GM23248 (cell line): ENCODE measurements at regions not wholly inside any gene's neighbourhood (a gene's known extent, or its start where the extent isn't known, plus 50 kb on each side); places are given as distances from the start of the nearest gene placed in this dataset.
A peak's percentile ranks its signal among the peaks of the same experiment; 100 is the strongest.

Experiments used
- DNase-seq: peaks from one replicate; pipeline ENCODE4 v3.0.0-alpha.2; 2015
- H2AFZ ChIP-seq: fragments of 200-600 bp; sonication (generic); 2 replicates; pipeline ENCODE4 v1.6.1; 2016; ENCODE audit warnings: antibody characterized with exemption
- H3F3A ChIP-seq: fragments of 200-600 bp; sonication (generic); 2 replicates; pipeline ENCODE4 v1.6.1; 2016; ENCODE audit warnings: mild to moderate bottlenecking, antibody characterized with exemption, mixed run types; ENCODE audit not compliant: insufficient read depth
- H3K27ac ChIP-seq: fragments of 200-600 bp; sonication (generic); 2 replicates; pipeline ENCODE4 v1.5.1; 2016; ENCODE audit warnings: mild to moderate bottlenecking
- H3K27me3 ChIP-seq: fragments of 200-600 bp; sonication (generic); replicated peaks from 2 replicates; pipeline ENCODE4 v1.6.1; 2016; ENCODE audit warnings: mild to moderate bottlenecking; ENCODE audit not compliant: insufficient read depth
- H3K36me3 ChIP-seq: fragments of 200-600 bp; sonication (generic); 2 replicates; pipeline ENCODE4 v1.6.1; 2016; ENCODE audit warnings: low read depth, mild to moderate bottlenecking
- H3K4me1 ChIP-seq: fragments of 200-600 bp; sonication (generic); 2 replicates; pipeline ENCODE4 v1.6.1; 2016; ENCODE audit warnings: mild to moderate bottlenecking; ENCODE audit not compliant: insufficient read depth
- H3K4me2 ChIP-seq: fragments of 200-600 bp; sonication (generic); one replicate; pipeline ENCODE4 v1.6.1; 2016; ENCODE audit warnings: mild to moderate bottlenecking; ENCODE audit not compliant: unreplicated experiment
- H3K4me3 ChIP-seq: fragments of 200-600 bp; sonication (generic); 2 replicates; pipeline ENCODE4 v1.5.1; 2016; ENCODE audit warnings: mild to moderate bottlenecking
- H3K79me2 ChIP-seq: fragments of 200-600 bp; sonication (generic); 2 replicates; pipeline ENCODE4 v1.6.1; 2016; ENCODE audit warnings: mild to moderate bottlenecking; ENCODE audit not compliant: insufficient read depth
- H3K9ac ChIP-seq: fragments of 200-600 bp; sonication (generic); 2 replicates; pipeline ENCODE4 v1.6.1; 2016; ENCODE audit warnings: mild to moderate bottlenecking
- H3K9me2 ChIP-seq: fragments of 200-600 bp; sonication (generic); 2 replicates; pipeline ENCODE4 v1.6.1; 2016; ENCODE audit warnings: mixed run types, mild to moderate bottlenecking, moderate library complexity; ENCODE audit not compliant: insufficient read depth
- H3K9me3 ChIP-seq: fragments of 200-600 bp; sonication (generic); one replicate; pipeline ENCODE4 v1.6.1; 2017; ENCODE audit warnings: low read depth
- H4K20me1 ChIP-seq: fragments of 200-600 bp; sonication (generic); 2 replicates; pipeline ENCODE4 v1.6.0; 2016; ENCODE audit not compliant: insufficient read depth
- EZH2 ChIP-seq: fragments of 200-600 bp; sonication (generic); IDR thresholded peaks from 2 replicates; pipeline ENCODE4 v1.6.1; 2018; ENCODE audit warnings: antibody characterized with exemption, mild to moderate bottlenecking; ENCODE audit not compliant: insufficient read depth, poor library complexity, severe bottlenecking
- EZH2phosphoT487 ChIP-seq: fragments of 200-600 bp; sonication (generic); IDR thresholded peaks from 2 replicates; pipeline ENCODE4 v1.6.1; 2018; ENCODE audit warnings: antibody characterized with exemption, moderate library complexity, mild to moderate bottlenecking, low read depth; ENCODE audit not compliant: insufficient read depth
- WGBS, 2 experiments: methylation state at CpG; one replicate each; pipeline ENCODE4 v1.1.6; 2015 to 2017; ENCODE audit warnings: low lambda C conversion rate in 2 of 2, low coverage in 1 of 2; ENCODE audit errors: missing lambda C conversion rate in 2 of 2; 5-methylcytosine and 5-hydroxymethylcytosine counted together
- in situ Hi-C: fragments of 300-500 bp; cut with MboI; formaldehyde crosslinking; loops from 2 replicates; pipeline ENCODE4 v1.15.0; 2020

DNA sequence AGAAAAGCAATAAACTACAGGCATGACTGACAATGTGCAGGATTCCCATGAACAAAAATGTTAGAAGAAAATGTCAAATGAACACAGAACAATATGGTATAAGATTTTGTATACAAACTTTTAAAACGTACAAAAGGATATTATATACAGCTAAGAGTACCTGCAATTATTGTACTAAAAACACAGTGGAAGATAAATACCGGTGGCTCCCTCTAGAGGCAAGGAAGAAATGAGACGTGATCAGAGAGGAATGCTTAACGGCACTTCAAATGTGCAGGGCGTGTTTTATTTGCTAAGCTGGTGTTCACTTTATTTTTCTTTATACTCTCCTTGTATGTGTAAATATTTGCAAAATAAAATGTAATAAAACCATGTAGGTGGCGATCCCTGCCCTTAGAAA, 191.8 kb upstream of the SAMSN1 start:
- Histone ChIP-seq H3F3A (no peaks in the 10 kb centered on the region), H3K36me3 (no peaks in the 10 kb centered on the region), H3K4me1 (no peaks in the 10 kb centered on the region), H3K4me2 (no peak overlapping the region), H3K9me3 (no peaks in the 10 kb centered on the region), H3K79me2 (no peaks in the 10 kb centered on the region), H3K27me3 (no peaks in the 10 kb centered on the region), H3K27ac (no peak overlapping the region), H3K4me3 (no peak overlapping the region), H3K9me2 (no peaks in the 10 kb centered on the region), H3K9ac (no peak overlapping the region), H2AFZ (no peak overlapping the region), H4K20me1 (no peaks in the 10 kb centered on the region)
- WGBS, 2 experiments, result 25 to 33% methylated on average over 6 of the region's 6 CpGs
- in situ Hi-C loops, result no loop called here
- DNase-seq, result peak; percentile 55
- TF ChIP-seq EZH2phosphoT487, result no peak
- TF ChIP-seq EZH2, result no peak

DNA sequence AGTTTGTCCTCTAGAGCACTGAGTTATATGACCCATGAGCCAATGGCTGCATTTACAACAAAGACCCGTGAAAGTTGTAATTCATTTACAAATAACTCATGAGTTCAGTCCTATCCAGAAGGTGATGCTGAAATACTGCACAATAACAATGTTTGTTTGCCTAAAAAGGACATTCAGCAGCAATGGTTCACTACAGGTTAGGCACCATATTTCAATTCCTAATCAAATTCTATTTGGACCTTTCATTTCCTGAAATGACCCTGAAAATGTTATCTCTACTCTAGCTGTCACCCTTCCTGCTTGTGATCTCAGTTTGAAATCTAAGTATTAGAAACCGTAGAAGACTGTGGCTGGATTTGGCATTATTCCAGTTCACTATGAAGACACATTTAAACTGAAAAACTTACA, 191.2 kb upstream of the SAMSN1 start:
- Histone ChIP-seq H3K79me2 (no peaks in the 10 kb centered on the region), H2AFZ (no peak overlapping the region), H3K4me2 (no peak overlapping the region), H3K9me3 (no peaks in the 10 kb centered on the region), H4K20me1 (no peaks in the 10 kb centered on the region), H3K27me3 (no peaks in the 10 kb centered on the region), H3K9ac (no peak overlapping the region), H3F3A (no peaks in the 10 kb centered on the region), H3K36me3 (no peaks in the 10 kb centered on the region), H3K9me2 (no peaks in the 10 kb centered on the region), H3K27ac (no peak overlapping the region), H3K4me3 (no peak overlapping the region), H3K4me1 (no peaks in the 10 kb centered on the region)
- in situ Hi-C loops, result no loop called here
- no peak for TF ChIP-seq EZH2phosphoT487
- no peak for TF ChIP-seq EZH2
- no peak for DNase-seq
- 26 to 37% methylated on average over 2 of the region's 2 CpGs for WGBS, 2 experiments

DNA sequence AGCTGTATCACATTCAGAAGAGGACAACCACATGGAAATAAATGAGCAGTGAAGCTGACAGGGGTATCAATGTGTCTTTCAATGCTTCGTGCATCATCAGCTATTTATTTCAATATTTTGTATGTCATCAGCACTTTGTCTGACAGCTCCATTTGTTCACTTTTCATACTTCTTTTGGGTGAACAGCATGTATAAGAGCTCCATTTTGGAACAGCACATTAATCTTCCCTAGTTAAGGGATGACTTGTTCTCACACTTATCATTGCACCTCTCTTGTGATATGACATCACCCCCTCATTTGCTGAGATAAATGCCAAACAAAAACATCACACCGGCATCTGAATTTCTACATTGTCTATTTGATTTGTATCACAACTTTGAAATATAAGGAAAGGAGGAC, 190.6 kb upstream of the SAMSN1 start:
- Histone ChIP-seq H3K27me3 (no peaks in the 10 kb centered on the region), H3K9ac (no peak overlapping the region), H3K4me3 (no peak overlapping the region), H4K20me1 (no peaks in the 10 kb centered on the region), H2AFZ (no peak overlapping the region), H3K4me1 (no peaks in the 10 kb centered on the region), H3K27ac (no peak overlapping the region), H3K9me3 (no peaks in the 10 kb centered on the region), H3K36me3 (no peaks in the 10 kb centered on the region), H3K4me2 (no peak overlapping the region), H3K79me2 (no peaks in the 10 kb centered on the region), H3K9me2 (no peaks in the 10 kb centered on the region), H3F3A (no peaks in the 10 kb centered on the region)
- 65 to 68% methylated on average over 2 of the region's 2 CpGs for WGBS, 2 experiments
- in situ Hi-C loops, result no loop called here
- DNase-seq, result no peak
- no peak for TF ChIP-seq EZH2phosphoT487
- no peak for TF ChIP-seq EZH2

DNA sequence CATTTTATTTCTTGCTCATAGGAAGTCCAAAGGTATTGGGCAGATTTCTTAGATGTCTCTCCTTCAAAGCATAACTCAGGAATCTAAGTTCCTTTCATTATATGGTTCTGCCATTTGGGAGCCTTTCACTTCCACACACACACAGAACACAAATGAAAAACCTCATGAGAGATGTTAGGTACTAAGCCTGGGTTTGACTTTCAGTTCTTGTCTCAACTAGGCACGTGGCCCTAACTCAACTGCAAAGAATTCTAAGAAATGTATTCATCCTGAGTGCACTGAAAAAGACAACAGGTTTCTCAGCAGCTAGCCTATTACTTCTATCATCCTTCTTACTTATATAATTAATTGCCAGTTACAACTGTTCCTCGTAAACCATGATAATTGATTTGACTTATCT, 190.0 kb upstream of the SAMSN1 start:
- 16 to 19% methylated on average over 2 of the region's 2 CpGs for WGBS, 2 experiments
- H3K36me3 ChIP-seq, result no peaks in the 10 kb centered on the region
- H4K20me1 ChIP-seq, result no peaks in the 10 kb centered on the region
- no peaks in the 10 kb centered on the region for H3K9me2 ChIP-seq
- DNase-seq, result no peak
- no peaks in the 10 kb centered on the region for H3K27me3 ChIP-seq
- H3K79me2 ChIP-seq, result no peaks in the 10 kb centered on the region
- H3K9me3 ChIP-seq, result no peaks in the 10 kb centered on the region
- H3K4me2 ChIP-seq, result no peak overlapping the region
- no peaks in the 10 kb centered on the region for H3K4me1 ChIP-seq
- no peak overlapping the region for H3K4me3 ChIP-seq
- no peaks in the 10 kb centered on the region for H3F3A ChIP-seq
- no peak for TF ChIP-seq EZH2
- TF ChIP-seq EZH2phosphoT487, result no peak
- no peak overlapping the region for H3K27ac ChIP-seq
- no peak overlapping the region for H3K9ac ChIP-seq
- H2AFZ ChIP-seq, result no peak overlapping the region
- in situ Hi-C loops, result no loop called here

DNA sequence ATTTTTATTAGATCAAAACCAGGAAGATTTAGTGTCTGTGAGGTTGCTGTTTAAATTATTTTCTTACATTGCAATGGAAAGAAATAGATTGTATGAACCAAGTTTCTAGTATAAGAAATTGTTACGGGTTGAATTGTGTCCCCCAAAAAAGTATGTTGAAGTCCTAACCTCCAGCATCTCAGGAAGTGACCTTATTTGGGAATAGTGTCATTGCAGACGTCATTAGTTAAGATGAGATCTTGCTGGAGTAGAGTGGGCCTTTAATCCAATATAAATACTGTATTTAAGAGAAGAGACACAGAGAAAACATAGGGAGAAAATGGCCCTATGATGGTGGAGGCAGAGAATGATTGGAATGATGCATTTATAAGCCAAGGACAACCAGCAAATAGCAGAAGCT, 188.7 kb upstream of the SAMSN1 start:
- Histone ChIP-seq H3K4me1 (no peaks in the 10 kb centered on the region), H3K4me2 (no peak overlapping the region), H3K9me3 (no peaks in the 10 kb centered on the region), H3K4me3 (no peak overlapping the region), H2AFZ (no peak overlapping the region), H3K9me2 (no peaks in the 10 kb centered on the region), H3F3A (no peaks in the 10 kb centered on the region), H4K20me1 (no peaks in the 10 kb centered on the region), H3K27me3 (no peaks in the 10 kb centered on the region), H3K79me2 (no peaks in the 10 kb centered on the region), H3K27ac (no peak overlapping the region), H3K36me3 (no peaks in the 10 kb centered on the region), H3K9ac (no peak overlapping the region)
- TF ChIP-seq EZH2phosphoT487 (no peak), EZH2 (no peak)
- no peak for DNase-seq
- in situ Hi-C loops, result no loop called here
- 11 to 26% methylated on average over 2 of the region's 2 CpGs for WGBS, 2 experiments
